Muscle of arm (tissue), 1 donor: ENCODE measurements at regions not wholly inside any gene's neighbourhood (a gene's known extent, or its start where the extent isn't known, plus 50 kb on each side); places are given as distances from the start of the nearest gene placed in this dataset.
A peak's percentile ranks its signal among the peaks of the same experiment; 100 is the strongest.
"Not testable (repeated sequence)": the region's sequence is repeated elsewhere in the genome, so short reads cannot be mapped to it uniquely, and the experiment has no call there.

Experiments used
- DNase-seq: peaks from one replicate; pipeline ENCODE4 v3.0.0-alpha.2; 2013

DNA sequence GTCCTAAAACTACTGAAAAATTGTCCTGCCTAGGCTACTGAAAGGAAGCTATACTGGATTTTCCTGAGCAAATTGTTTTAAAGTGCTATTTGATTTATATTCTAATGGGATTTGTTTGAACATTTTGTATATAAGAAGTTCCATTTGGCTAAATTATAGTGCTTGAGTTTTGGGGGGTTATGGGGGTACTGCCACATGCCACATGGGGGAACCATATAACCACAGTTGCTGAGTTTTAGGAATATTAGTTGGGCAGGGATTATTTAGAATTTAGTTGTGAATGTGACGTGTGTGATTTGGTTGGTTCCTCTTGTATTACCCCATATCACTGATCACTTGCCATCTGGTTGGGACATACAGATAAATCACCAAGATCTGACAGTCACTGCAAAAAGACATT is 224.5 kb upstream of the TAPT1 start:
- DNase-seq = no peak

DNA sequence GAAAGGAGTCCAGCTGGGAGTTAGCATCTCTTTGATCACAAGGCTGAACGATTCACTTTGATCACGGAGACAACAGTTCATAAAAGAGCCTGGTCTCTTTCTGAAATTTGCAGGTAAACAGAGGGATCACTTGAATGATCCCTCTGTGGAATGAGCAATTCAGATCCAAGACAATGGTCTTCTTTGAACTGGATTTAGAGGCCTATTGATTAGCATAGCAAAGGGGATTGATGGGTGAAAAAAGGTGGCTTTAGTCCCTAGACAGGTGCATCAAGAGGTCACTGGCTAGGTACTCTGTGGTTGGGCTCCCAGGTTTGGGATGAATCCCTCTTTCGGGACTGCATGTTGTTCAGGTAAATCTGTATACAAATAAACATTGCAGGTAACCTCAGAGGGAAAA is 223.8 kb upstream of the TAPT1 start:
- no peak for DNase-seq

DNA sequence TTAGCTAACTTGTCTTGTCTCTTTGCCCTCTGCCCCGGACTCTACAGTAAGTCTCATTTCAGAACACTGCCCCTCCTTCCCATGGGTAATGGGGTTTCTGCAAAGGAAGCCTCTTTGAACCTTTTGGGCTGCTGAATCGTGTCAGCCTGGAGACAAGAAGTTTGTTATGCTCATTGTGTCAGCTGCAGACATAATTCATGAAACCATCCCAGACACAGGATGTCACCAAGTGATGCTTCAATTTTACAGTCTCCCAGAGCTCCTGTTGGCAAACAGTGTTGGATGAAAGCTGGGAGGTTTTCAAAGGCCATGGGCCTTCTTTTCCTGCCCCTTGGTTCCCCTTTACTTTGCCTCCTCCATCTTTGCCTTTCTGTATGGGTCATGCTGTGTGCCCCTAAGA is 223.1 kb upstream of the TAPT1 start:
- DNase-seq = no peak

DNA sequence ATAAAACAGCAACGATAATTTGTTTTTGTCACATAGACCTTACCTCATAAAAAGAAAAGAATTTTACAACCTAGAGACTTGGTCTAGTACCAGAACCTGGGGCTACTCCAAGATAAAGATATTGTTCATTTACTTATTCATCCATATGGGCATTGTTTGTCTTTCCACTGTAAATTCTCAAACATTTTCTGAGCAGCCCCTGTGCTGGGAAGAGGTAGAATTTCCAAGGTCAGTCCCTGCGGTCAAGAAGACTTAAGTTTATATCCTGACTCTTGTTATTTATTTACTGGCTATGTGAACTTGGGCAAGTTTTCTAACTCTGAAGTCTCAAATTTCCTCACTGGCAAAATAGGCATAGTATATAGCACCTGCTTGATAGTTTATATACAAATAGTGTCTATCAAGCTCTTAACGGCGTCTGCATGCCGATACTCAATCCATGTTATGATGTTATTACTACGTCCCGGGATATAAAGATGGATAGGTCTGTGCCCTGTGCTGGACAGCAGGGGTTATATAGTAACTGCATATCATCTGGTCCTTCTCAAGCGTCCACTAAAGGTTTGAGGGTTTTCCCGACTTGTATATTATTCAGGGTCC is 222.1 kb upstream of the TAPT1 start:
- DNase-seq = no peak

DNA sequence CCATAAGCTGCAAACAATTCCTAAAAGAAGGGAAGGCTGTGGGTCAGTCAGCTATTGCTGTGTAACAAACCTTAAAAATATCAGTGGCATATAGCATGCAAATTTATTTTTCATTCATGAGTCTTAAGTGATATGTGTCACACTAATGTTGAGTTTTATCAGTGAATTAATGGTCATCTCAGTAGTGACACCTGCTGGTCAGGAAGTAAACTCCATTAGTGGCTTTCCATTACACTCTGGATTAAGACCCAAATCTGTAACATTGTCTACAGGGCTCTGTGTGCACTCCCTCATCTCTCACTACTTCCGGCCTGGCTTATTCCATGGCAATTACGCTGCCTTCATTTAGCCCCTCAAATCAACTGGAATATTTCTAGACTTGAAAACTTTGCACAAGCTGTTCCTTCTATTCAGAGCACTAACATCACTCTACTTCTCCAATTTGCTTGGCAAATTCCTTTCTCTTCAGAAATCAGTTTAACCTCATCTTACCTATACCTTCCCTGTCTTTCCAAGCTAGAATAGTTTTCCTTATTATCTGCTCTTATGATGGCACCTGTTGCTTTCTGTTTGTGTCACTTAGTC is 217.3 kb upstream of the TAPT1 start:
- no peak for DNase-seq

DNA sequence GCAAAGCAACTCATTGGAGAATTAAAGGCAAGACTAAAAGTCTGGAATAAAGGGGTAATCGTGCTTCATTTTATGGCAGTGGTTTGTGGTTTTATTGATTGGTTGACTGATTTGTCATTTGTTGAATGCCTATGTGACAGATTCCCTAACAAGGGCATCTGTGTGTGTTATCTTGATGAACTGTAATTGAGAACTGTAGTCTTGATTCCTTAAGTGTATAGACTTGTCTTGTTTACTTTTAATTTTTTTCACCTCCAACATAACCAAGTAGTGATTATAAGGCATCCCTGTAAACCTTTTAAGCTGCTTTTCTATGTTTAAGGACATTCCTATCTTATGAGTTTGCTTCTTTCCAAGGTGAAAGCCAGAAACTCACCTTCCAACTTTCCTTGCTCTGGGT is 216.0 kb upstream of the TAPT1 start:
- no peak for DNase-seq

DNA sequence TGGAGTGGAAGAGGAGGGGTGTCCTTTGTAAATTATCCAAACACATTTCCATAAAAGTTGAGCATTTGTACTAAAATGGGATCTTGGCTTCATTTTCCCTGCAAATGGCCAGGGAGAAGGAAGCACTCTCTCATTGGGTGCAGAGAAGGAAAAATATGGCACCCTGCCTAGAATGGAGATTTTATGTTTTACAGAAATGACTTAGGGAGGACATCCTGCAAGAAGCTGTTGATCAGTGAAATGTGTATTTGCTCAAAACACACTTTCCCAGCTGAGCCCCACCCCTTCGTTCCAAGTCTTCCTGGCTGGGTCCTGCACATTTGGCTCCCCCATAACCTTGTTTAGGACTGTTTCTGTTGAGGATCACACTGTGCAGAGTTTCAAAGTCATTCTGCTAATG is 213.5 kb upstream of the TAPT1 start:
- DNase-seq = peak; percentile 85

- DNase-seq = no peak
Observed at GRCh38 chr4:16438986-16439385, 212.7 kb upstream of the TAPT1 start.

DNA sequence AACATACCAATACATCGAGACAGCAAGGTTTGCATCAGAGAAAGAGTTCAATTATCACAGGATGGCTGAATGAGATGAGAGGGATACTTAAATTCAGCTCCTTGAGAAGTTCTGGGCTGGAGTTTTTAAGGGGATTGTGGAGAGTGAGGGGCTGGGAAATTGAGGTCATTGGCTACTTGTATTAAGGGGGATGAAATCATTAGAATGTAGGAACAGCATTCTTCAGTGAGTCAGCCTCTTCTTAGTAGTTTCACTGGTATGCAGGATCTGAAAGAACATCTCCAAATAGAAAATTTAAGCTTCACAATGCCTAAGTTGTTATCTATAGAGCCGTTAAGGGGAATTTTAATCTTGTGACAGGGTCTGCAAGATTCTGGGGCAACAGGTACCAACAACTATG is 211.6 kb upstream of the TAPT1 start:
- no peak for DNase-seq

DNA sequence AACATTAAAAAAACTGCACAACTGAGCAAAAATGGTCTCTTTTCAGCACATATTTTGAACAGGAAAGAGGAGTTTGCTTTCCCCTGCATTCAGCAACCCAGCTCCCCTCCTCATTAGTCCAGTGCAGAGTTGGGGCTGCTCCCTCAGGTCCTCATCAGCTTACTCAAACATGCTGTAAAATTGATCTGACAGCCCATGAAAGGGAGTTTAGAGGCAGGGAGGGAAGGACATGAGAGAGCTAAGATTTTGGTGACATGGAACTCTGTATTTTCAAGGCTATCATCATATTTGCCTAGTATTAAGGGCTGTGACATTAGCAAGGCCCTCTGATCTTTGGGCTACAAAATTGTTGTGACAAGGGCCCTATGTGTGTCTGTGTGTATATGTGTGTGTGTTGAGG is 205.6 kb upstream of the TAPT1 start:
- DNase-seq = no peak

DNA sequence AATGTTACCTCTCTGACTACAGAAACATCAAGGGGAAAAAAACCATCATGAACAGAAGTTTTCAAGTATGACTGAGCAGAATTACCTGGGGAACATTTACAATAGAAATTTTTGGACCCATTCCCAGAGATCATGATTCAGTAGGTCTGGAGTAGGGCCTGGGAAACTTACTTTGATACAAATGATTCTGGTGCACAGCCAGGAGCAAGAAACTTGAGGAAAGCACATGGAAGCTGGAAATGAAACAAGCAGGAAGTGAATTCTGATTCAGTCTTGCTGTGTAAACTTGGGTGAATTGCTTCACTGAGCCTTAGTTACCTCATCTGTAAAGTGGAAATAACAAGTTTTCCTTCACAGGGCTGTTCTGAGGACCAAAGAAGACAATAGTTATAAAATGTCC is 192.5 kb upstream of the TAPT1 start:
- DNase-seq = peak; percentile 64

DNA sequence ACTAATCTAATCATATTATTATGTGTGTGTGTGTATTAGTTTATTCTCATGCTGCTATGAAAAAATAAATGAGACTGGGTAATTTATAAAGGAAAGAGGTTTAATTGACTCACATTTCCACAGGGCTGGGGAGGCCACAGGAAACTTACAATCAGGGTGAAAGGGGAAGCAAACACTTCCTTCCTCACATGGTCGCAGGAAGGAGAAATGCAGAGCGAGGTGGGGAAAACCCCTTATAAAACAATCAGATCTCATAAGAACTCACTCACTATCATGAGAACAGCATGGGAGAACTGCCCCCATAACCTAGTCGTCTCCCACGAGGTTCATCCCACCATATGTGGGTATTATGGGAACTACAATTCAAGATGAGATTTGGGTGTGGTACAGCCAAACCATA is 190.9 kb upstream of the TAPT1 start:
- DNase-seq = no peak

- no peak for DNase-seq
Observed at GRCh38 chr4:16416601-16417000, 190.3 kb upstream of the TAPT1 start.

GRCh38 chr4:16415751-16416150 is 189.5 kb upstream of the TAPT1 start:
- no peak for DNase-seq

DNA sequence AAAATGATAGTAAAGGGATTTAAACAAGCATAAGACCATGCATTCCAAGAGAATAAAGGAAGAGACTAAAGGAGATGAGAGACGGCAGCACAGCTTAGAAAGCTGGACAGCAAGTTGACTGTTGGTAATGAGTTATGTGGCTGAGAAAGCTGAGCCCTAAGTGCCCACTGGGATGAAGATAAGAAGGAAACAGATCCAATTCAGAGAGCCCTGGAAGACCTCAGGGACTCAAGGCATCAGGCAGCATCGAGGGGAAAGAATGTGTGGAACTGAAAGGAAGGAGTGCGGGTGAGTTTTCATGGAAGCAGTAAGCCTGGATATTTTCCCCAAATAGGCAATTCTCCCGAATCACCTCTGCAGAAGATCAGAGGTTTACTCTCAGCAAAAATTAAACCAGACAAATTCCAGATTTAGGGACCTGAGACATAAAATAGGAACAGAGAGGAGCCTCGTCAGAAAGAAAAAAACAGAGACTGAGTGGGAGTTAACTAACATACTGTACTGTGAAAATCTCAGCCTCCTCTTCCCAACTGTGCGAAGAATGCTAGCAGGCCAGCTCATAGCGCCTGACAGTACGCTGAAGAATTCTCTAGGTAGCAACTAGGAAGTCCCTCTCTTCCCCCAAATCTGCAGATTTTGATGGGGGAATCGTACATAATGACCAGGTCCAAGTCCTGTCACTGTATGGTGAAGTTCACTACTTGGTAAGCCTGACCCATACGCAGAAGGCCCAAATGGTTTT is 187.7 kb upstream of the TAPT1 start:
- no peak for DNase-seq

- no peak for DNase-seq
Observed at GRCh38 chr4:16411501-16412085, 185.3 kb upstream of the TAPT1 start.

DNA sequence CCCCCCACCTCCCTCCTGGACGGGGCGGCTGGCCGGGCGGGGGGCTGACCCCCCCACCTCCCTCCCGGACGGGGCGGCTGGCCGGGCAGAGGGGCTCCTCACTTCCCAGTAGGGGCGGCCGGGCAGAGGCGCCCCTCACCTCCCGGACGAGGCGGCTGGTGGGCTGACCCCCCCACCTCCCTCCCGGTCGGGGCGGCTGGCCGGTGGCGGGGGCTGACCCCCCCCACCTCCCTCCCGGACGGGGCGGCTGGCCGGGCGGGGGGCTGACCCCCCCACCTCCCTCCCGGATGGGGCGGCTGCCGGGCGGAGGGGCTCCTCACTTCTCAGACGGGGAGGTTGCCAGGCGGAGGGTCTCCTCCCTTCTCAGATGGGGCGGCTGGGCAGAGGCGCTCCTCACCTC is 166.9 kb upstream of the TAPT1 start:
- DNase-seq = not testable (repeated sequence)

GRCh38 chr4:16391196-16391595 is 164.9 kb upstream of the TAPT1 start:
- no peak for DNase-seq

- no peak for DNase-seq
Observed at GRCh38 chr4:16387448-16387847, 161.2 kb upstream of the TAPT1 start.

DNA sequence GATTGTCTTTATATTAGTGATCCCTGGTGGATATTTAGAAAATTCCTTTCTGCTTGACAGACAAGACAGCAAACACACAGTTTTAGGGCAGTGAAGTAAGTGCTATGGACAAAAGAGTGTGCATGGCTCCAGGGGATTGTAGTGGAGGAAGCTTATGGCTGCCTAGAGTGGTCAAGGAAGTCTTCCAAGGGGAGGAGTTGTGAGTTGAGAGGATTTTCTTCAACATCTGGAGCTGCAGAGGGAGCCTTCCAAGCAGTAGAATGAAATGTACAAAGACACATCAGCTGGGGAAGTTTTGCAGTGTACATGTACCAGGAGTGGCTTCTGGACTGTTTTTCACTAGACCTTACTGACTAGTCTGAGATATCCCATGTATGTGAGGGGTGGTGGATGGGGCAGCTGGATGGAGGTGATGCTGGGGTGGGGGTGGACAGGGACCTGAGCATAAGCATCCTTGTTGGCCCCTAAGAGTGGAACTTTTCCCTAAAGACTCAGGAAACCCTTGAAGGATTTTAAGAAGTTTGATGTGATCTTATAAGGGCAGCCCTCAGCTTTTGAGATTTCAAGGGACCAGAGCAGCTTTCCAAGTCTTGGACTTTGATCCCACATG is 160.5 kb upstream of the TAPT1 start:
- peak; percentile 43 for DNase-seq

- DNase-seq = peak; percentile 57
Observed at GRCh38 chr4:16384576-16384975, 158.3 kb upstream of the TAPT1 start.

GRCh38 chr4:16382571-16382970 is 156.3 kb upstream of the TAPT1 start:
- no peak for DNase-seq

GRCh38 chr4:16377887-16378286 is 151.6 kb upstream of the TAPT1 start:
- DNase-seq = no peak
